Ovary (tissue), 3 donors: ENCODE measurements at regions not wholly inside any gene's neighbourhood (a gene's known extent, or its start where the extent isn't known, plus 50 kb on each side); places are given as distances from the start of the nearest gene placed in this dataset.

Source experiments
- CTCF ChIP-seq, 3 donors: fragments of 450-650 bp in 2 of 3; fragments of 200-600 bp in 1 of 3; IDR thresholded peaks; one replicate each; pipeline versions ENCODE4 v1.5.1 to v1.8.0; 2016 to 2022; ENCODE audit warnings: antibody characterized with exemption in 3 of 3, mild to moderate bottlenecking in 1 of 3
- POLR2A ChIP-seq: fragments of 450-650 bp; IDR thresholded peaks from one replicate; pipeline ENCODE4 v1.6.1; 2017; ENCODE audit warnings: antibody characterized with exemption, mild to moderate bottlenecking, moderate library complexity
- donor health status: DM: no; HTN: no; CAD: no.

GRCh38 chr14:22508150-22508457, 80.9 kb downstream of the DAD1 start:
- TF ChIP-seq CTCF (IDR thresholded peaks at IDR 0.05) (no peak), POLR2A (no peak)
